HG03025 (cell line): ENCODE measurements at regions not wholly inside any gene's neighbourhood (a gene's known extent, or its start where the extent isn't known, plus 50 kb on each side); places are given as distances from the start of the nearest gene placed in this dataset.

Source experiments
- ATAC-seq: cut with Tn5 transposase; IDR thresholded peaks from one replicate; pipeline ENCODE4 v1.9.1; 2021; ENCODE audit warnings: mild to moderate bottlenecking, moderate library complexity; ENCODE audit not compliant: unreplicated experiment, low FRiP score

- ATAC-seq: no peak
Measured at GRCh38 chr12:34390846-34391700, 368.8 kb downstream of the ALG10 start.

GRCh38 chr12:34391771-34392581 is 369.7 kb downstream of the ALG10 start:
- no peak for ATAC-seq

GRCh38 chr12:34392741-34393085 is 370.4 kb downstream of the ALG10 start:
- ATAC-seq: no peak

- ATAC-seq: no peak
Measured at GRCh38 chr12:34393086-34393820, 371.0 kb downstream of the ALG10 start.

- ATAC-seq: no peak
Measured at GRCh38 chr12:34393821-34394150, 371.5 kb downstream of the ALG10 start.

- ATAC-seq: no peak
Measured at GRCh38 chr12:34394211-34395055, 372.1 kb downstream of the ALG10 start.

GRCh38 chr12:34395056-34396005 is 373.0 kb downstream of the ALG10 start:
- no peak for ATAC-seq

- no peak for ATAC-seq
Measured at GRCh38 chr12:34396006-34396860, 373.9 kb downstream of the ALG10 start.

- no peak for ATAC-seq
Measured at GRCh38 chr12:34396861-34397590, 374.7 kb downstream of the ALG10 start.

- no peak for ATAC-seq
Measured at GRCh38 chr12:34397591-34398365, 375.5 kb downstream of the ALG10 start.

- no peak for ATAC-seq
Measured at GRCh38 chr12:34398366-34398705, 376.0 kb downstream of the ALG10 start.

- ATAC-seq: no peak
Measured at GRCh38 chr12:34398706-34399630, 376.7 kb downstream of the ALG10 start.

- no peak for ATAC-seq
Measured at GRCh38 chr12:34399631-34400410, 377.5 kb downstream of the ALG10 start.

- ATAC-seq: no peak
Measured at GRCh38 chr12:34400411-34400881, 378.1 kb downstream of the ALG10 start.
